Sigmoid colon (tissue), 4 donors: ENCODE measurements at regions not wholly inside any gene's neighbourhood (a gene's known extent, or its start where the extent isn't known, plus 50 kb on each side); places are given as distances from the start of the nearest gene placed in this dataset.

Experiments
- CTCF ChIP-seq, 4 experiments: fragments of 450-650 bp in 3 of 4; fragments of 200-600 bp in 1 of 4; IDR thresholded peaks; one replicate each; pipeline ENCODE4 v1.5.1; 2016 to 2019; ENCODE audit warnings: antibody characterized with exemption in 4 of 4, mild to moderate bottlenecking in 3 of 4, moderate library complexity in 2 of 4
- EP300 ChIP-seq, 4 donors: sonication (generic); formaldehyde crosslinking; IDR thresholded peaks; one replicate each; pipeline ENCODE4 v1.6.1; 2017; ENCODE audit warnings: antibody characterized with exemption in 4 of 4
- POLR2A ChIP-seq, 2 donors: fragments of 450-650 bp; IDR thresholded peaks; one replicate each; pipeline ENCODE4 v1.6.1; 2016; ENCODE audit warnings: antibody characterized with exemption in 2 of 2, mild to moderate bottlenecking in 2 of 2, moderate library complexity in 2 of 2
- POLR2AphosphoS5 ChIP-seq, 4 donors: sonication (generic); formaldehyde crosslinking; IDR thresholded peaks; one replicate each; pipeline ENCODE4 v1.6.1; 2017; ENCODE audit warnings: antibody characterized with exemption in 4 of 4

GRCh38 chr9:90065851-90066250 lies 461.0 kb downstream of the GADD45G start:
- no peak for TF ChIP-seq CTCF (IDR thresholded peaks at IDR 0.05)
- TF ChIP-seq POLR2A (IDR thresholded peaks at IDR 0.05): no peak
- TF ChIP-seq POLR2AphosphoS5 (IDR thresholded peaks at IDR 0.05): no peak
- TF ChIP-seq EP300 (IDR thresholded peaks at IDR 0.05): no peak
